Fibroblast of lung (primary cell): ENCODE measurements at regions not wholly inside any gene's neighbourhood (a gene's known extent, or its start where the extent isn't known, plus 50 kb on each side); places are given as distances from the start of the nearest gene placed in this dataset.

Experiments
- EZH2 ChIP-seq: IDR thresholded peaks from 2 replicates; pipeline ENCODE4 v1.5.1; 2012; ENCODE audit warnings: low read length, control low read depth, mild to moderate bottlenecking; ENCODE audit errors: missing control alignments
- TF ChIP-seq, protein P1 (sequence below), 2 donors: IDR thresholded peaks in 1 of 2; conservative IDR thresholded peaks in 1 of 2; 1 replicate in 1 of 2; 2 replicates in 1 of 2; pipeline ENCODE4 v1.5.1; 2011 to 2012; ENCODE audit warnings: low read length in 2 of 2, control low read depth in 1 of 2, inconsistent platforms in 1 of 2, low read depth in 1 of 2, mild to moderate bottlenecking in 1 of 2

DNA sequence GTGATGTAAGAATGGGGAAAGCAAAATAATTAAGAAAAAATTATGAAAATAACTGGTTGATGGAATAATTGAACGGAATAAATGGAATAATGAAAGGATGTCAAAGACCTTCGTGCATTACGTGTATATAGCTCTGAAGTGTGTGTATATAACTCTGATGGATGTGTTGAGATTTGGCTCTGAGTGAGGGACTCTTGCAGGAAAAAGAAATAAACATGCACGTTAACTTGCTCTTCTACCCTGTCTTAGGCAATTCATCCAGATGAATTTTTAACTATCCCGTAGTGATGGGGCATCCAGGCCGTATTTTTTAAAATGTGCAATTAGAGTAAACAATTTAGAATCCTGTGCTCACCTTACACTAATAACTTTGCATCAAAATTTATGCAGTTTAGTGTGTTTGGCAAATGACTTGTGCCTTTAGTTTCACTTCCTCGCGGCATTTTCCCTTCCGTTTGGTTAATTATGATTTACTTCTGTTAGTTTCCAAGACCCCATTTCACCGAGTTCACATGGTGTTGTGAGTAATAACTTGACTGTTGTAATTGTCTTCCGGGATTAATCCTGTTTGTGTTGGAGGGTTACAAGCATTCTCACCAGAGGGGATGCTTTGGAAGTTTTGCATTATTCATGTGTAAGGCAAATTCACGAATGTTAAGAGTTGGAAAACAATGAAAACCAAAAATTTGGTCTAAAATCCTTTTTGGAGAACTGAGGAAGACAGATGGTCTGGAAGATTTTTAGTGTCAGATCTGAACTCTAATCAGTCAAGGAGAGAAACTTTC, 256.5 kb upstream of the FAT1 start:
- TF ChIP-seq, protein P1, sequence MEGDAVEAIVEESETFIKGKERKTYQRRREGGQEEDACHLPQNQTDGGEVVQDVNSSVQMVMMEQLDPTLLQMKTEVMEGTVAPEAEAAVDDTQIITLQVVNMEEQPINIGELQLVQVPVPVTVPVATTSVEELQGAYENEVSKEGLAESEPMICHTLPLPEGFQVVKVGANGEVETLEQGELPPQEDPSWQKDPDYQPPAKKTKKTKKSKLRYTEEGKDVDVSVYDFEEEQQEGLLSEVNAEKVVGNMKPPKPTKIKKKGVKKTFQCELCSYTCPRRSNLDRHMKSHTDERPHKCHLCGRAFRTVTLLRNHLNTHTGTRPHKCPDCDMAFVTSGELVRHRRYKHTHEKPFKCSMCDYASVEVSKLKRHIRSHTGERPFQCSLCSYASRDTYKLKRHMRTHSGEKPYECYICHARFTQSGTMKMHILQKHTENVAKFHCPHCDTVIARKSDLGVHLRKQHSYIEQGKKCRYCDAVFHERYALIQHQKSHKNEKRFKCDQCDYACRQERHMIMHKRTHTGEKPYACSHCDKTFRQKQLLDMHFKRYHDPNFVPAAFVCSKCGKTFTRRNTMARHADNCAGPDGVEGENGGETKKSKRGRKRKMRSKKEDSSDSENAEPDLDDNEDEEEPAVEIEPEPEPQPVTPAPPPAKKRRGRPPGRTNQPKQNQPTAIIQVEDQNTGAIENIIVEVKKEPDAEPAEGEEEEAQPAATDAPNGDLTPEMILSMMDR (conservative IDR thresholded peaks at IDR 0.05 in 1 of 2, IDR thresholded peaks at IDR 0.05 in 1 of 2; ENCODE audit: low read depth in 1 of 2, low read length in 2 of 2), result no peak
- TF ChIP-seq EZH2, result no peak
